GM12878 (cell line): ENCODE measurements at regions not wholly inside any gene's neighbourhood (a gene's known extent, or its start where the extent isn't known, plus 50 kb on each side); places are given as distances from the start of the nearest gene placed in this dataset.

Experiments
- ATAC-seq: fragments of 200-7000 bp; cut with Tn5 transposase; 3 replicates; pipeline ENCODE4 v1.9.1; 2020; ENCODE audit warnings: mild to moderate bottlenecking, moderate library complexity
- BruUV-seq: library from RNA; stranded (reverse); fragments of 400-500 nt; replicated peaks from 2 replicates; lab custom pipeline; 2021; lab: Mats Ljungman, UMichigan
- CTCF ChIA-PET: fragments of 300-600 bp; sonication (Branson Sonifier 250); formaldehyde crosslinking; extraction: SDS; loops from one replicate; lab custom pipeline; 2021; ENCODE audit warnings: inconsistent platforms; lab: Yijun Ruan, JAX
- POLR2A ChIA-PET: fragments of 350-600 bp; formaldehyde crosslinking; extraction: SDS; loops from one replicate; lab custom pipeline; 2021; ENCODE audit warnings: inconsistent platforms; lab: Charles Lee
- RAD21 ChIA-PET: fragments of 300-600 bp; sonication (Branson Sonifier 250); formaldehyde crosslinking; loops from one replicate; lab custom pipeline; 2023; ENCODE audit warnings: antibody characterized with exemption; ENCODE audit not compliant: unreplicated experiment; lab: Charles Lee
- SMC1A ChIA-PET: fragments of 300-600 bp; sonication (Branson Sonifier 250); formaldehyde crosslinking; loops from one replicate; lab custom pipeline; 2023; ENCODE audit not compliant: unreplicated experiment, uncharacterized antibody; lab: Charles Lee
- DNase-seq: peaks from one replicate; pipeline ENCODE4 v3.0.0-alpha.2; 2011; ENCODE audit warnings: low read depth, low spot score
- FAIRE-seq: peaks from 3 replicates; lab custom pipeline; 2011; peaks lifted over from hg19 to GRCh38; lab: Jason Lieb, UNC
- H2AFZ ChIP-seq: 2 replicates; pipeline ENCODE4 v1.6.0; 2011; ENCODE audit warnings: low read depth, low read length, control low read depth; ENCODE audit not compliant: control insufficient read depth
- H3K27ac ChIP-seq: 2 replicates; pipeline ENCODE4 v1.5.1; 2011; ENCODE audit warnings: control low read depth; ENCODE audit not compliant: control insufficient read depth, insufficient read depth
- H3K27me3 ChIP-seq, 2 experiments: replicated peaks in 1 of 2; 2 replicates each; pipeline versions ENCODE4 v1.6.0 to v1.6.1; 2011; ENCODE audit warnings: low read length in 1 of 2; ENCODE audit not compliant: control insufficient read depth in 2 of 2, insufficient read depth in 2 of 2
- H3K36me3 ChIP-seq, 2 experiments: 2 replicates each; pipeline ENCODE4 v1.5.1; 2011; ENCODE audit warnings: low read length in 1 of 2; ENCODE audit not compliant: control insufficient read depth in 2 of 2, insufficient read depth in 2 of 2
- H3K4me1 ChIP-seq: 2 replicates; pipeline ENCODE4 v1.6.1; 2011; ENCODE audit warnings: mild to moderate bottlenecking, low read length, moderate library complexity, mixed read lengths; ENCODE audit not compliant: control insufficient read depth, insufficient read depth
- H3K4me2 ChIP-seq: 2 replicates; pipeline ENCODE4 v1.6.0; 2011; ENCODE audit warnings: control low read depth; ENCODE audit not compliant: control insufficient read depth, insufficient read depth
- H3K4me3 ChIP-seq: fragments of 200-600 bp; sonication (generic); 2 replicates; pipeline ENCODE4 v1.5.1; 2016
- H3K79me2 ChIP-seq: 2 replicates; pipeline ENCODE4 v1.6.0; 2011; ENCODE audit warnings: low read length; ENCODE audit not compliant: control insufficient read depth, insufficient read depth
- H3K9ac ChIP-seq: 2 replicates; pipeline ENCODE4 v1.8.0; 2011; ENCODE audit warnings: low read length, control low read depth, mixed read lengths; ENCODE audit not compliant: control insufficient read depth, insufficient read depth
- H3K9me3 ChIP-seq: replicated peaks from 3 replicates; pipeline ENCODE4 v1.5.1; 2011; ENCODE audit warnings: mild to moderate bottlenecking, low read length; ENCODE audit not compliant: control insufficient read depth, insufficient read depth
- H4K20me1 ChIP-seq: 2 replicates; pipeline ENCODE4 v1.6.0; 2011; ENCODE audit not compliant: control insufficient read depth, insufficient read depth
- ASH2L ChIP-seq: fragments of 300-600, 200-600 bp; sonication (generic); IDR thresholded peaks from 2 replicates; pipeline ENCODE4 v1.6.1; 2017; ENCODE audit warnings: low read depth, mild to moderate bottlenecking, borderline replicate concordance
- ATF3 ChIP-seq: IDR thresholded peaks from 2 replicates; pipeline ENCODE4 v1.6.1; 2011; ENCODE audit warnings: low read depth, mild to moderate bottlenecking, low read length, moderate library complexity, borderline replicate concordance; ENCODE audit errors: extremely low read depth
- BACH1 ChIP-seq: fragments of 450-650 bp; IDR thresholded peaks from 2 replicates; pipeline ENCODE4 v1.6.1; 2017; ENCODE audit warnings: mild to moderate bottlenecking, borderline replicate concordance
- ETV6 ChIP-seq, 2 experiments: fragments of 450-650 bp in 1 of 2; IDR thresholded peaks in 1 of 2; conservative IDR thresholded peaks in 1 of 2; 2 replicates each; pipeline ENCODE4 v1.6.1; 2014; ENCODE audit warnings: antibody characterized with exemption in 1 of 2, borderline replicate concordance in 1 of 2, low read depth in 1 of 2, mild to moderate bottlenecking in 1 of 2, moderate library complexity in 1 of 2
- HDAC2 ChIP-seq: fragments of 200-600 bp; sonication (generic); IDR thresholded peaks from 2 replicates; pipeline ENCODE4 v1.6.1; 2017
- SMAD1 ChIP-seq: fragments of 450-650 bp; IDR thresholded peaks from 2 replicates; pipeline ENCODE4 v1.6.1; 2018; ENCODE audit warnings: mild to moderate bottlenecking, low read depth; ENCODE audit not compliant: partially characterized antibody
- SPI1 ChIP-seq: IDR thresholded peaks from 2 replicates; pipeline ENCODE4 v1.6.1; 2011; ENCODE audit warnings: low read depth, mild to moderate bottlenecking, low read length, moderate library complexity, borderline replicate concordance; ENCODE audit not compliant: insufficient read depth
- SRF ChIP-seq, 2 experiments: IDR thresholded peaks; 2 replicates each; pipeline ENCODE4 v1.6.1; 2011; ENCODE audit warnings: low read depth in 2 of 2, low read length in 2 of 2, mild to moderate bottlenecking in 1 of 2, moderate library complexity in 1 of 2
- TBL1XR1 ChIP-seq: IDR thresholded peaks from 2 replicates; pipeline ENCODE4 v1.6.1; 2012; ENCODE audit warnings: low read depth, low read length, improper control_type of control experiment
- ZZZ3 ChIP-seq: IDR thresholded peaks from 2 replicates; pipeline ENCODE4 v1.6.1; 2011; ENCODE audit warnings: low read depth; ENCODE audit not compliant: control insufficient read depth, insufficient read length
- WGBS: methylation state at CpG from one replicate; pipeline ENCODE4 v1.1.6; 2016; ENCODE audit warnings: low lambda C conversion rate; ENCODE audit not compliant: insufficient replicate concordance, insufficient coverage; ENCODE audit errors: missing lambda C conversion rate; 5-methylcytosine and 5-hydroxymethylcytosine counted together
- in situ Hi-C: fragments of 300-500 bp; cut with MboI; formaldehyde crosslinking; loops from 9 replicates; pipeline ENCODE4 v1.14.3; 2018; ENCODE audit warnings: mixed read lengths
- intact Hi-C: fragments of 100-400 bp; cut with micrococcal nuclease; formaldehyde crosslinking; loops from one replicate; pipeline ENCODE4 v1.14.2; 2022; ENCODE audit not compliant: unreplicated experiment

- Histone ChIP-seq H3K4me3 (no peak overlapping the region), H3K9me3 (no peaks in the 10 kb centered on the region), H3K4me1 (no peaks in the 10 kb centered on the region), H2AFZ (no peak overlapping the region), H4K20me1 (no peaks in the 10 kb centered on the region), H3K27ac (no peak overlapping the region), H3K9ac (no peak overlapping the region), H3K79me2 (no peaks in the 10 kb centered on the region), H3K27me3 (no peaks in the 10 kb centered on the region), H3K36me3 (no peaks in the 10 kb centered on the region), H3K4me2 (no peak overlapping the region)
- WGBS = 30% methylated on average over 3 of the region's 3 CpGs
- ChIA-PET SMC1A (interaction anchor here (0.6 kb wide), 1 partner anchor 563 kb away, joined by 3 read pairs; no protein-coding TSS in a partner anchor), POLR2A (no interaction called here), CTCF (no interaction called here), RAD21 (no interaction called here)
- no peak for DNase-seq
- intact Hi-C loops (no loop called here), in situ Hi-C loops (no loop called here)
- no peak for FAIRE-seq
- no peak for TF ChIP-seq TBL1XR1
- TF ChIP-seq BACH1 = no peak
- TF ChIP-seq ASH2L = no peak
- TF ChIP-seq HDAC2 = no peak
- TF ChIP-seq ETV6 (conservative IDR thresholded peaks at IDR 0.05 in 1 of 2, IDR thresholded peaks at IDR 0.05 in 1 of 2; ENCODE audit: borderline replicate concordance in 1 of 2, low read depth in 1 of 2) = no peak
- TF ChIP-seq ZZZ3 = no peak
- no peak for TF ChIP-seq SMAD1
- TF ChIP-seq ATF3 = no peak
- no peak for TF ChIP-seq SPI1
- TF ChIP-seq SRF (IDR thresholded peaks at IDR 0.05; ENCODE audit: low read depth in 2 of 2, low read length in 2 of 2) = no peak
- no TSS peak for BruUV-seq
- ATAC-seq = no peak
Measured at GRCh38 chr12:78700565-78700964, 164.0 kb upstream of the SYT1 start.
